GM18517 (cell line): ENCODE measurements at regions not wholly inside any gene's neighbourhood (a gene's known extent, or its start where the extent isn't known, plus 50 kb on each side); places are given as distances from the start of the nearest gene placed in this dataset.
"Not testable (repeated sequence)": the region's sequence is repeated elsewhere in the genome, so short reads cannot be mapped to it uniquely, and the experiment has no call there.

ENCODE experiments used
- ATAC-seq: cut with Tn5 transposase; IDR thresholded peaks from one replicate; pipeline ENCODE4 v1.9.1; 2021; ENCODE audit warnings: mild to moderate bottlenecking, moderate library complexity; ENCODE audit not compliant: unreplicated experiment

- ATAC-seq: no peak
These were observed 140.0 kb upstream of the DPP6 start for GRCh38 chr7:153912211-153912610.

GRCh38 chr7:153920126-153920525 lies 132.1 kb upstream of the DPP6 start:
- ATAC-seq: no peak

DNA sequence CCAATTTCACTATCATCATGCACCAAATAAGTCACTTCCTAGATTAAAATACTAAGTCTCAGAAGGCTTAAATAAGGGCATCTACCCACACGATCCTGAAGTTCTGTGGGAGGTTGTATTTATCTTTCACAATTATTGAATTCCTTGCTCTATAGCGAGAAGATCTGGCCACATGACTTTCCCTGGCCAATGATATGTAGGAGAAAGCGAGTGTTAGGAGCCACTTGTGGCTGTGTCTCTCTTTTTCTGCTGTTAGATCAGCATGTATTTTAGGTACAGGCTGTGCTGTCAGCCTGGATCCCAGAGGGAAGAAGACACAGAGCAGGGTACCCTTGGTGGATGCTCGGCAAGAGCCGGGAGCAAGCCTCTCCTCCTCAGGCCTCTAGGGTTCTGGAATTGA lies 131.3 kb upstream of the DPP6 start:
- ATAC-seq: no peak

GRCh38 chr7:153921408-153921807 lies 130.8 kb upstream of the DPP6 start:
- ATAC-seq: no peak

GRCh38 chr7:153930696-153931095 lies 121.5 kb upstream of the DPP6 start:
- no peak for ATAC-seq

GRCh38 chr7:153934048-153934447 lies 118.2 kb upstream of the DPP6 start:
- no peak for ATAC-seq

DNA sequence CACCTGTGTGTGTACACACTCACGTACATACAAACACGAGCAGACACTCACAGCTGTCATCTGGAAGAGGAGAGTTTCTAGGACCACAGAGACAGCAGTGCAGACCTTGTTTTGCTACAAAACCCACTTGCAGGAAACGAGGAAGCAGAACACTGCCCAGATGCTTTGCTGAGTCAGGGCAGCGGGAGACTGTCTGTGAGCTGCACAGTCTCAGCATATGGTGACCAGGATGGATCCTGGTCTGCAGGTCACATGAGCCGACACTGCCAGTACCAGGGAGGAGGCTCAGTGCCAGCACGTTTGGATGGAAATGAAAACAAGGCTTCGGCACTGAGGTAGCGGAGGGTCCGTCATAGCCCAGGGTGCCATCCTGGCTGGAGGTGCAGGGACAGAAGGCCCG lies 117.6 kb upstream of the DPP6 start:
- ATAC-seq: no peak

- no peak for ATAC-seq
These were observed 117.1 kb upstream of the DPP6 start for GRCh38 chr7:153935095-153935494.

DNA sequence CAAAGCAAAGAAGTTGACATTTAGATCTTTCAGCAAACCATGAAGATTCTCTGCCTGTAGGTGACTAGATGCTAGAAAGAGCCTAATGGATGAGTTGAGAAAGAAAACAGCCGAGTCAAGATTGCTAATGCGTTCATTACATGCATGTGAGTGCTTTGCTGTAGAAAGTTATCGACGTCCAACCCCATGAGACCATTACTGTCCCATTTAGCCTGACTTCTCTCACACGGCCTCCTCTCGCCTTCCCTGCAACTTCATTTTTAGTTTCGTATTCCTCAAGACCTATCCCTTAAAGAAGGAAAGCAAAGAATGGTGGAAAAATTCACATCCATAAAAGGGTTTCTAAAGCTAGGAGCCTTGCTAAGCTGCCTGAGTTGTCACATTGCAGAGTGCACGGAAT lies 113.7 kb upstream of the DPP6 start:
- no peak for ATAC-seq

DNA sequence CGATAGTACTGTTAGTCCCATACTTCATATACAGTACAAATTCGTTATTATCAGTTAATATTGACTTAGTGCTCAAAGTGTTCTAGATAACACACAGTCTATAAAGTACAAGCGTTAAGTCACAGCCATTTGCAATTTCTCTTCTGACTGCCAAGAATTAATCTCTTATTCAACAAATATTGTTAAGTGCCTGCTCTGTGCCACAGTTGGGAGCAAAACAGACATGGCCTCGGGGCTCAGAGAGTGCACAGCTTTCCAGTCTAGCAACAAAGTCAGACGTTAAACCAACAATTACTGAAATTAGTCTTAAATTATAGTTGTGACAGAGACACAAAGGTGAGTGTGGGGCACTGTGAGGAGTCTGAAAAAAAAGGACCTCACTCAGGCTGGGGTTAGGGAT lies 113.0 kb upstream of the DPP6 start:
- ATAC-seq: no peak

DNA sequence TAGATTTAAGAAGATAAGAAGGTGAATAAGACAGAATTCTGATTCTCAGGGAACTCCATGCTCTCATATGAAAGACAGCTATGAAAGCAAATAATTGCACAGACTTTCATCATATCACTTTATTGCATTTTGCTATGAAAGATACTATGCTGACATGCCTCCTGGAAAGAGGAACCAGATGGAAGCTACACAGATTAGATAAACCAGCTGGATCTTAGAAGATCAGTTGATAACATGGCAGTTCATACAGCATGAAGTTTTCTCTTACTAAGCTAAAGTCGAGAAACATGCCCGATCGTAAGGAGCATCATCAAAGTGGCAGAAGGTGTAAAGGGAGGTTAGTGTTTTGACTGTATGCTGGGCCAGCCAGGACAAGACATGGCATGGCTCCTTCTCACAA lies 112.5 kb upstream of the DPP6 start:
- ATAC-seq: no peak

DNA sequence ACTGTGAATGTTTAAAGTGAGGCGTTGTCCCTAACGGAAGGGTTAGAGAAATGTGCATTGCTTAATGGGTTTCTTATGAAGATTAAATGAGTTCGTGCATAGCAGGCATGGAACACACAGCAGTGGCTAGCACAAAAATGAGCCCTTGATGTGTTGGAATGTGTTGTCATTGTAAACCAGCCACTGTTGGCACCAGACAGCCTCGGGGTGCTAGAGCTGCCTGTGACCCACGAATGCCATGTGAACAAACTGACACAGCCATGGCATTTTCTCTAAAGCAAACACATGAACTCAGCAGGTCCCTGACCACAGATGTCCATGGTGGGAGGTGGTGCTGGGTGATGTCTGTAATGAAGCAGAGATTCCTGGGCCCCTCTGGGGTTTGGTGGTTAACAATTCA lies 111.1 kb upstream of the DPP6 start:
- no peak for ATAC-seq

- no peak for ATAC-seq
These were observed 110.2 kb upstream of the DPP6 start for GRCh38 chr7:153942036-153942435.

GRCh38 chr7:153943457-153943856 lies 108.7 kb upstream of the DPP6 start:
- no peak for ATAC-seq

DNA sequence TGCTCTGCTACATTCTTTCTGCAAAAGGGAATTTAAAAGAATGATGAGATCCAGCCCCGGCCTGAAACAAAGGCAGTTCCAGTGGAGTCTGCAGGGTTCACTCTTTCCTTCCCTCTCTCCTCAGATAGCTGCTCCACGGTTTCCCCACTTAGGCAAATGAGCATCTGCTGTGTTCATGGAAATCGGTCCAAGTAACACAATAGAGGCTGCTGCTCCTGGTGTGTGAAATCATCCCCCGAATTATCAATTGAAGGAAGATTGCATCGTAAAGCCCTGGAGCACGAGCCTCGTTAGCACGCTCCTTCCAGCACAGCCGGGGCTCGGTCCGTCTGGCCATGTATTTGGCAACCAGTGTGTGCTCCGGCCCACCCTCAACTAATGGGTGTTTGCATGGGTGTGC lies 108.3 kb upstream of the DPP6 start:
- ATAC-seq: no peak

DNA sequence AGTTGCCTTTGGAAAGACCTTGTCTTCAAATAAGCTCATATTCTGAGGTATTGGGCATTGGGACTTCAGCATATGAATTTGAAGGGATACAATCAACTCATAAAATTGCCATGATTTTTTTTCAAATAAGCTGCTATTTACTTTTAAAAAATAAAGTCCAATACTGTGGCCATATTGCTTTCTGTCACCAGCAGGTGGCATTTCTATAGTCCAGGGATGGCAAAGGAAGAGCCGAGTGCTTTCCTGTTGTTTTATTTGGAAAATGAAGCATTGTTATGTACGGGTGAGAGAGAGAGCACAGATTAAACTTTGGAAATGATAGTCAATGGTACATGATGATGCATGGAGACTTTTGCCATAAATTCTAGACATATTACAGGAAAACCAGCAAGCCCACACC lies 104.1 kb upstream of the DPP6 start:
- no peak for ATAC-seq

DNA sequence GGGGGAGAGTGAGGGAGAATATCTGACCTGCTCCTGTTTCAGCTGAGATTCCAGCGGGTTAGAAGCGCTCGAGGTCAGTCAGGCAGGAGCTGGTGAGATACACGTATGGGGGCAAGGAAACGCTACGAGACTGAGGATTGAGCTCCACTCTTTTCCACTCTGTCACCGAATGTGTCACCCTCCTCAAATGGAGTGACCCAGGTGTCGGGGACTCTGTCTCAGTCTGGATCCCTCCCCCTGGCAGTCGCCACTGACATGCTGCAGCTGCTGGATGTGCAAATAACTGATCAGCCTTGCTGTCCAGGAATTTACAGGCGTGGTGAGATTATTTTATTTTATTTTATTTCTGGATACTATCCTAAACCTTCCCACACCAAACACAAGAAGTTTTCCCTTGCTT lies 100.9 kb upstream of the DPP6 start:
- no peak for ATAC-seq

GRCh38 chr7:153954477-153954876 lies 97.7 kb upstream of the DPP6 start:
- ATAC-seq: no peak

DNA sequence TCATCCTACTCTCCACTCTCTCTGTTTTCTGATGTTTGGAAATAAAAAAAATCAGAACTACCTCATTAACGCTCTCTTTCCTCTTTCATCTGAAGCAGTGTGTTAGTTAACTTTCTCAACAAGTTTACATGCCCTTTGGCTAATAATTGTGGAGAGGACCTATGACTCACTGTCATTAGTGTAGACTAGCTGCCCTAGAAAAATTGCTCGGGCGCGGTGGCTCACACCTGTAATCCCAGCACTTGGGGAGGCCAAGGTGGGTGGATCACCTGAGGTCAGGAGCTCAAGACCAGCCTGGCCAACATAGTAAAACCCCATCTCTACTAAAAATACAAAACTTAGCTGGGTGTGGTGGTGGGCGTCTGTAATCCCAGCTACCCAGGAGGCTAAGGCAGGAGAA lies 94.5 kb upstream of the DPP6 start:
- ATAC-seq: not testable (repeated sequence)

- not testable (repeated sequence) for ATAC-seq
These were observed 93.8 kb upstream of the DPP6 start for GRCh38 chr7:153958381-153958780.

DNA sequence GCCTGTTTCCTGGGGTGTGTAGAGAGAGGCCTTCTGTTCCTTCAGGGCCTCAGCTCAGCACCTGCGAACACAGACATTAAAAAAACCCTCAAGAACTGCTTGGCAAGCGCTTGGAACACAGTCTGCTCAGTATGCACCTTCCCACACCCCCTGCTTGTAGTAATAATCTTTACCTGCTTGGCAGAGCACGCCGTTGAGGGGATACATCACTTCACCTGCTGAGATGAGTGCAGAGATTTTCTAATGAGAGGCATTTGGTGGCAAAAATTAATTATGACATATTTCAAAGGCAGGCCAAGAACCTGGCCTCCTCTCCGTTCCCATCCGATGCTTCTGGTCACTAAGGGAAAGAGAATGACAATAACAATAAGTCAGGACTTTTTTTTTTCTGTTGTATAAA lies 93.4 kb upstream of the DPP6 start:
- ATAC-seq: not testable (repeated sequence)

- ATAC-seq: not testable (repeated sequence)
These were observed 87.6 kb upstream of the DPP6 start for GRCh38 chr7:153964481-153965112.

DNA sequence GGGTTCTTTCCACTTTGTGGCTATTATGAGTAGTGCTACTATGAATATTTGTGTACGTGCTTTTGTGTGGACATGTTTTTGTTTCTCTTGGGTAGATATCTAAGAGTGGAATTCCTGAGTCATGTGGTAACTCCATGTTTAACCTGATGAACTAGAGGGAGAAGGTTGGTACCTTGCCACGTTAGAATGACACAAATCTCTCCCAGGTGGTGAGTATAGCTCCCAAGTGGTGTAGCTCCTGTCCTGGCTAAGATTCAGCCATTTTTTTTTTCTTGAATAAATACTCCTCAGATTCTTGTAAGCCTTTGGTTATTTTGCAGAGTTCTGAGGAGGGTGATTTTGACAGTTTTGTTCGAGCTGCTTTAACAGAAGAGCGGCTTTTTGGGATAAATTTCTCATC lies 83.2 kb upstream of the DPP6 start:
- ATAC-seq: not testable (repeated sequence)
